HG02840 (cell line): ENCODE measurements at regions not wholly inside any gene's neighbourhood (a gene's known extent, or its start where the extent isn't known, plus 50 kb on each side); places are given as distances from the start of the nearest gene placed in this dataset.

ENCODE experiments used
- ATAC-seq: cut with Tn5 transposase; IDR thresholded peaks from one replicate; pipeline ENCODE4 v1.9.1; 2021; ENCODE audit warnings: mild to moderate bottlenecking, moderate library complexity, moderate number of reproducible peaks; ENCODE audit not compliant: unreplicated experiment, low FRiP score

GRCh38 chrX:97666890-97667289, 783.2 kb downstream of the RPA4 start:
- ATAC-seq, result no peak

GRCh38 chrX:97668126-97668525, 784.4 kb downstream of the RPA4 start:
- no peak for ATAC-seq

- ATAC-seq, result no peak
These were observed 788.4 kb downstream of the RPA4 start for GRCh38 chrX:97672138-97672537.

GRCh38 chrX:97672608-97673007, 788.9 kb downstream of the RPA4 start:
- no peak for ATAC-seq

GRCh38 chrX:97673135-97673534, 789.4 kb downstream of the RPA4 start:
- no peak for ATAC-seq

GRCh38 chrX:97682991-97683840, 799.5 kb downstream of the RPA4 start:
- ATAC-seq, result no peak

GRCh38 chrX:97685753-97686152, 802.0 kb downstream of the RPA4 start:
- no peak for ATAC-seq

GRCh38 chrX:97691901-97692455, 808.3 kb downstream of the RPA4 start:
- ATAC-seq, result no peak

- no peak for ATAC-seq
These were observed 808.9 kb downstream of the RPA4 start for GRCh38 chrX:97692575-97692974.

GRCh38 chrX:97700547-97700946, 816.8 kb downstream of the RPA4 start:
- no peak for ATAC-seq

GRCh38 chrX:97704474-97704873, 820.8 kb downstream of the RPA4 start:
- no peak for ATAC-seq

- ATAC-seq, result no peak
These were observed 821.2 kb downstream of the RPA4 start for GRCh38 chrX:97704881-97705280.

- ATAC-seq, result no peak
These were observed 822.2 kb downstream of the RPA4 start for GRCh38 chrX:97705936-97706335.

GRCh38 chrX:97714072-97714471, 830.4 kb downstream of the RPA4 start:
- no peak for ATAC-seq

GRCh38 chrX:97728215-97728614, 844.5 kb downstream of the RPA4 start:
- ATAC-seq, result no peak

GRCh38 chrX:97740044-97740443, 856.3 kb downstream of the RPA4 start:
- no peak for ATAC-seq

GRCh38 chrX:97740886-97741285, 857.2 kb downstream of the RPA4 start:
- no peak for ATAC-seq

- ATAC-seq, result no peak
These were observed 859.3 kb downstream of the RPA4 start for GRCh38 chrX:97743014-97743413.

GRCh38 chrX:97747346-97747745, 863.6 kb downstream of the RPA4 start:
- ATAC-seq, result no peak

GRCh38 chrX:97751016-97751415, 867.3 kb downstream of the RPA4 start:
- no peak for ATAC-seq

- ATAC-seq, result no peak
These were observed 868.0 kb downstream of the RPA4 start for GRCh38 chrX:97751735-97752134.

GRCh38 chrX:97756879-97757278, 873.2 kb downstream of the RPA4 start:
- ATAC-seq, result no peak
